NT2/D1 (cell line): ENCODE measurements at regions not wholly inside any gene's neighbourhood (a gene's known extent, or its start where the extent isn't known, plus 50 kb on each side); places are given as distances from the start of the nearest gene placed in this dataset.
"Not testable (repeated sequence)": the region's sequence is repeated elsewhere in the genome, so short reads cannot be mapped to it uniquely, and the experiment has no call there.

Experiments
- DNase-seq: peaks from one replicate; pipeline ENCODE4 v3.0.0-alpha.2; 2011; ENCODE audit warnings: low read depth, low spot score
- H3K27me3 ChIP-seq: 2 replicates; pipeline ENCODE4 v1.6.0; 2011; ENCODE audit warnings: mild to moderate bottlenecking; ENCODE audit not compliant: insufficient read length, insufficient read depth
- H3K36me3 ChIP-seq: 2 replicates; pipeline ENCODE4 v1.6.1; 2011; ENCODE audit warnings: mild to moderate bottlenecking, low read length, mixed read lengths; ENCODE audit not compliant: insufficient read depth, insufficient read length
- H3K4me1 ChIP-seq: 2 replicates; pipeline ENCODE4 v1.5.1; 2011; ENCODE audit not compliant: insufficient read depth, insufficient read length
- H3K4me3 ChIP-seq: 2 replicates; pipeline ENCODE4 v1.5.1; 2011; ENCODE audit warnings: low read depth; ENCODE audit not compliant: insufficient read length
- H3K9ac ChIP-seq: 2 replicates; pipeline ENCODE4 v1.6.0; 2011; ENCODE audit warnings: low read depth; ENCODE audit not compliant: insufficient read length
- H3K9me3 ChIP-seq: 2 replicates; pipeline ENCODE4 v1.5.1; 2011; ENCODE audit warnings: mild to moderate bottlenecking, low read length; ENCODE audit not compliant: insufficient read depth
- SUZ12 ChIP-seq: IDR thresholded peaks from 2 replicates; pipeline ENCODE4 v1.6.1; 2011; ENCODE audit not compliant: insufficient read length, insufficient read depth; ENCODE audit errors: extremely low read depth
- YY1 ChIP-seq: IDR thresholded peaks from 2 replicates; pipeline ENCODE4 v1.6.1; 2011; ENCODE audit not compliant: insufficient read length, insufficient read depth
- ZNF274 ChIP-seq: IDR thresholded peaks from 2 replicates; pipeline ENCODE4 v1.6.1; 2011; ENCODE audit warnings: mild to moderate bottlenecking, low read depth, low read length

DNA sequence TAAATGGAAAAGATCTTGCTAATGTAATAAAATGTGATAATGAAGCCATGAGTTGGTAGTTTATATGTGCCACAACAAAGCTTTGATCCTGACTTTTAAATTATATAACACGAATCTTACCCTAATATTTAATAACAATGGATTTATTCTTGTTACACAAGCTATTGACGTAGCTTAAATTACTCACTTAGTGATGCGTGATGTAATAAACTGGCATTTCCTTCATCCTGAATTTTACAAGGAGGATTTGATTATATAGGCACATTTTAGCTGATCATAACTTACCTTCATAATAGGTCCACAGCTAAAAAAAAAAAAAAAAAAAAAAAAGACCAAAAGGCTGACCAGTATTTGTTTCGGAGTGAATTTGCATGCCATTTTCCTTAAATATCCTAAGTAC lies 76.2 kb upstream of the IVNS1ABP start:
- no peak for DNase-seq
- H3K4me3 ChIP-seq, result no peak overlapping the region
- H3K9ac ChIP-seq, result no peak overlapping the region
- no peaks in the 10 kb centered on the region for H3K4me1 ChIP-seq
- H3K36me3 ChIP-seq, result no peaks in the 10 kb centered on the region
- no peaks in the 10 kb centered on the region for H3K27me3 ChIP-seq
- no peak for TF ChIP-seq YY1
- TF ChIP-seq ZNF274, result no peak
- no peak for TF ChIP-seq SUZ12
- no peaks in the 10 kb centered on the region for H3K9me3 ChIP-seq

DNA sequence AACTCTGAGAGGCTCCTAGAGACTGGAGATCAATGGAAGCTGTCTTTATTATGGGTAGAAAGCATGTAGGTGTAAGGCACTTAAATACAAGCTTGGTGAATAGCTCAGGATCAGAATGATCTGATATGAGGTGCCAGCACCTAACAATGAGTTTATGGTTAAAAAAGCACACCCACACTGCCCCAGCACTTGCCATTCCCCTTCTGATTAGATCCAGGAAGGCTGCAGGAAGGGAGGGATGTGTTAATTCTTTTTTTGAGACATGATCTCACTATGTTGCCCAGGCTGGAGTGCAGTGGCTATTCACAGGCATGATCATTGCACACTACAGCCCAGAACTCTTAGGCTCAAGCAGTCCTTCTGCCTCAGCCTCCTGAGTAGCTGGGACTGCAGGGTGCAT lies 71.8 kb upstream of the IVNS1ABP start:
- DNase-seq, result no peak
- no peaks in the 10 kb centered on the region for H3K4me1 ChIP-seq
- H3K36me3 ChIP-seq, result no peaks in the 10 kb centered on the region
- H3K9me3 ChIP-seq, result peaks cover 18% of the 10 kb centered on the region
- H3K4me3 ChIP-seq, result no peak overlapping the region
- no peak overlapping the region for H3K9ac ChIP-seq
- no peaks in the 10 kb centered on the region for H3K27me3 ChIP-seq
- TF ChIP-seq YY1 (no peak), ZNF274 (no peak), SUZ12 (no peak)

DNA sequence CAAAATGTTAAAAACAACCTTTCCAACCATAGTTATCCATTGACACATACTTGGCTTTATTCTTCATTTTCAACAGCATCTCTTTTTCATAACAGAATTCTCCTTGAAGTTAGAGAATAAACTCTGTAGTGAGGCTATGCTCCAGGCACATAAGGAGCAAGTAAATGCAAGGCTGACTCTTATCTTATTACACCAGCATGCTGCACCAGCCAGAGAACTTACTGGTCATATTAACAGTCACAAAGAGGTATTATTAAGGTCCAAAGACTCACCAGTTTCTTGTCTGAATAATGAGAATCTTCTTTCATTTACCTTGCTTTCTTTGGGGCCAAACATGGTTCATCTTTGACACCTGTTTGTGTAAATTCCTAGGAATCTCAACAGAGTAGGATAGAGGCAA lies 71.3 kb upstream of the IVNS1ABP start:
- H3K9me3 ChIP-seq, result peaks cover 18% of the 10 kb centered on the region
- DNase-seq, result no peak

DNA sequence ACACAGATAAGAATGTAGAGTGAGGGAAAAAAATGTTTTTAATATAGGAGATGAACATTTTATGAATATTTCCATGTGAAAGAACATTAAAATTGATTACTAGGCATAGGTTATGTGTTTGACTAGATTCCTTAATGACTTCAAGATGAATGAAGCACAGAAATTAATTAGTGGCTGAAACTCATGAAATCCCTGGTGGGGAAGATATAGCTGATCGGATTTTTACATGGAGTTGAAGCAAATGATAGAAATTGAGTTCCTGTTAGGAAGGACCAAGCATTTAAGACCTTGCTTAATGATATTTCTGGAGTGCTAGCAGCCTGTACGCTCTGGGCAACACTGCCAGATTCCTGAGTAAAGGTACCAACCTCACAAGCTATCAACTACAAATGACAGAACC lies 68.9 kb upstream of the IVNS1ABP start:
- peaks cover 18% of the 10 kb centered on the region for H3K9me3 ChIP-seq
- H3K27me3 ChIP-seq, result no peaks in the 10 kb centered on the region
- TF ChIP-seq SUZ12 (no peak), ZNF274 (no peak), YY1 (no peak)
- no peaks in the 10 kb centered on the region for H3K4me1 ChIP-seq
- H3K4me3 ChIP-seq, result no peak overlapping the region
- H3K9ac ChIP-seq, result no peak overlapping the region
- H3K36me3 ChIP-seq, result no peaks in the 10 kb centered on the region
- DNase-seq, result no peak

More for the DNA sequence above, 71.3 kb upstream of the IVNS1ABP start:
- Histone ChIP-seq H3K4me3 (no peak overlapping the region), H3K4me1 (no peaks in the 10 kb centered on the region), H3K9ac (no peak overlapping the region), H3K36me3 (no peaks in the 10 kb centered on the region), H3K27me3 (no peaks in the 10 kb centered on the region)
- no peak for TF ChIP-seq ZNF274
- no peak for TF ChIP-seq YY1
- no peak for TF ChIP-seq SUZ12

DNA sequence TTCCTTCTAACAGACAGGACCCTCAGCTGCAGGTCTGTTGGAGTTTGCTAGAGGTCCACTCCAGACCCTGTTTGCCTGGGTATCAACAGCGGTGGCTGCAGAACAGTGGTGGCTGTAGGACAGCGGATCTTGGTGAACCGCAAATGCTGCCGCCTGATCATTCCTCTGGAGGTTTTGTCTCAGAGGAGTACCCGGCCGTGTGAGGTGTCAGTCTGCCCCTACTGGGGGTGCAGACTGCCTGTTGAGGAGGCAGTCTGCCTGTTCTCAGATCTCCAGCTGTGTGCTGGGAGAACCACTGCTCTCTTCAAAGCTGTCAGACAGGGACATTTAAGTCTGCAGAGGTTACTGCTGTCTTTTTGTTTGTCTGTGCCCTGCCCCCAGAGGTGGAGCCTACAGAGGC lies 66.8 kb upstream of the IVNS1ABP start:
- H3K27me3 ChIP-seq, DNase-seq, H3K36me3 ChIP-seq, H3K9ac ChIP-seq, H3K4me3 ChIP-seq, H3K4me1 ChIP-seq: not testable (repeated sequence)
- peaks cover 18% of the 10 kb centered on the region for H3K9me3 ChIP-seq

DNA sequence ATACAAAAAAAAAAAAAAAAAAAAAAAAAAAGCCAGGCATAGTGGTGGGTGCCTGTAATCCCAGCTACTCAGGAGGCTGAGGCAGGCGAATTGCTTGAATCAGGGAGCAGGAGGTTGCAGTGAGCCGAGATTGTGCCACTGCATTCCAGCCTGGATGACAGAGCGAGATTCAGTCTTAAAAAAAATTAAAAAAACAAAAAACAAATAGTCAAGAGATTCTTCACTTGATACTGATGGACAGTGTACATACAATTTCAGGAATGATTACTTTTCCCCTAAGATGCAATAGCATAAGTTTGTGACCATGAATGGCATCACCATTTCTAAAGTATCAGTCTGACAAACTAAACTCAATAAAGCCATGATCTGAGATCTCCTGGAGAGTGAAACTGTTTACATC lies 60.8 kb upstream of the IVNS1ABP start:
- Histone ChIP-seq H3K9me3 (no peaks in the 10 kb centered on the region), H3K27me3 (no peaks in the 10 kb centered on the region), H3K4me1 (no peaks in the 10 kb centered on the region), H3K9ac (no peak overlapping the region), H3K4me3 (no peak overlapping the region), H3K36me3 (no peaks in the 10 kb centered on the region)
- no peak for DNase-seq
- no peak for TF ChIP-seq SUZ12
- TF ChIP-seq ZNF274, result no peak

DNA sequence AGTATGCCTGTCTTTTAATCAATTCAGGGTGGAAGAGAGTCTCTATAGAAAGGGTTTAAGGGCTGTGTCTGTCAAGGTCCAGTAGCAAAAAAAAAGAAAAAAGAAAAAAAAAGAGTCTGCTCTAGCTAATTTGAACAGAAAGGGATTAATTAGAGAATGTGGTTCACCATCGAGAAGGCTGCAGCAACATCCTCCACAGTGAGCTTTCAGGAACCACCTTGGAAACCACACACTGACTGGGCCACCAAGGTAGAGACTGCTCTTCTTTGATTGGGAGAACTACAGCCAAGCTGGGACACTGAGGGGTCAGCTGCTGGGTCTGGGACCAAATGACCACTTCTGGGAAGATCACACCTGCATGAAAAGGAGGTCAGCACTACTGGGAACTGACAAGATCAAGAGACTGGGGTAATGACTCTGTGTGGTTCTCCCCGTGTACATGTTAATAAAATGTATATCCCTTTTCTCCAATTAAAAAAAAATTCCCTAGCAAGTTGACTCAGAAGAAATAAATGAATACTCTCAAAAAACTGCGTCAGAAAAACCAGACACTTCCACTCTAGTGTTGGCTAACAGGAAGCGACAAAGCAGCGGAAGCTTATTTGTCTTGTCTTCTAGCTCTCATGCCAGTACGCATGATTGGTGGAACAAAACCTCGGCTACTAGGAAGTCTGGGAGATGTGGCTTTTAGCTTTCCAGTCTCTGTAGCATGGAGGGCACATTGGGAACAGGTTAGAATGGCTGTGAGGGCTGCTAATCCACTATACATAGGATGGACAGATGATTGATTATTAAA lies 60.0 kb upstream of the IVNS1ABP start:
- Histone ChIP-seq H3K9me3 (no peaks in the 10 kb centered on the region), H3K36me3 (no peaks in the 10 kb centered on the region), H3K4me3 (no peak overlapping the region), H3K9ac (no peak overlapping the region), H3K4me1 (no peaks in the 10 kb centered on the region), H3K27me3 (no peaks in the 10 kb centered on the region)
- no peak for DNase-seq
- TF ChIP-seq YY1 (no peak), ZNF274 (no peak), SUZ12 (no peak)

DNA sequence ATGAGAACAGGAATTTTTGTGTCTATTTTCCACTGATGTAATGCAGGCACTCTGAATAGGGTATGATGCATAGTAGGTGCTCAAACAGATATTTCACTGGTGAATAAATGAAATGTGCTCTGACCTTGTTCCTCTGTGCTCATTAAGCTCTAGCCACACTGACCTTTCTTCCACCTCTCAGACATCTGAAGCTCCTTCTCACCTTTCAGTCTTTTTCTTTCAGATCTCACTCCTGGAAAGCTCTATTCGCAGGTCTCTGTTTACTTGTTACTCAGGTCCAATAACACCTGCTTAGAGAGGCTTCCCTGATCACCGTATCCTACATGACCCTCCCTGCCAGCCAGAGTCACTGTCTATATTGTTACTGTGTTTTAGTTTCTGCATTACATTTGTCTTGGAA lies 59.2 kb upstream of the IVNS1ABP start:
- Histone ChIP-seq H3K9me3 (no peaks in the 10 kb centered on the region), H3K4me1 (no peaks in the 10 kb centered on the region), H3K36me3 (no peaks in the 10 kb centered on the region), H3K27me3 (no peaks in the 10 kb centered on the region), H3K9ac (no peak overlapping the region), H3K4me3 (no peak overlapping the region)
- TF ChIP-seq YY1 (no peak), SUZ12 (no peak), ZNF274 (no peak)
- no peak for DNase-seq
